Karpas-422 (cell line): ENCODE measurements at regions not wholly inside any gene's neighbourhood (a gene's known extent, or its start where the extent isn't known, plus 50 kb on each side); places are given as distances from the start of the nearest gene placed in this dataset.
"Not testable (repeated sequence)": the region's sequence is repeated elsewhere in the genome, so short reads cannot be mapped to it uniquely, and the experiment has no call there.

Source experiments
- DNase-seq: peaks from one replicate; pipeline ENCODE4 v3.0.0-alpha.2; 2015
- H2AFZ ChIP-seq: fragments of 200-600 bp; sonication (generic); 2 replicates; pipeline ENCODE4 v1.6.1; 2014; ENCODE audit warnings: antibody characterized with exemption, low read length, mixed read lengths
- H3K27ac ChIP-seq: fragments of 200-600 bp; sonication (generic); 2 replicates; pipeline ENCODE4 v1.5.1; 2014; ENCODE audit warnings: mild to moderate bottlenecking, low read length, moderate library complexity
- H3K27me3 ChIP-seq: fragments of 200-600 bp; sonication (generic); 2 replicates; pipeline ENCODE4 v1.6.1; 2014; ENCODE audit warnings: low read length, mixed read lengths
- H3K36me3 ChIP-seq: fragments of 200-600 bp; sonication (generic); 2 replicates; pipeline ENCODE4 v1.6.1; 2014; ENCODE audit warnings: low read length, mixed read lengths; ENCODE audit not compliant: insufficient read depth
- H3K4me1 ChIP-seq: fragments of 200-600 bp; sonication (generic); 2 replicates; pipeline ENCODE4 v1.6.1; 2014; ENCODE audit warnings: mild to moderate bottlenecking, low read length, mixed read lengths
- H3K4me2 ChIP-seq: fragments of 200-600 bp; sonication (generic); 2 replicates; pipeline ENCODE4 v1.6.1; 2014; ENCODE audit warnings: low read length, low read depth, mild to moderate bottlenecking; ENCODE audit not compliant: poor library complexity, severe bottlenecking
- H3K4me3 ChIP-seq: fragments of 200-600 bp; sonication (generic); 2 replicates; pipeline ENCODE4 v1.5.1; 2014; ENCODE audit warnings: mild to moderate bottlenecking, antibody characterized with exemption, low read length, mixed read lengths
- H3K79me2 ChIP-seq: fragments of 200-600 bp; sonication (generic); 2 replicates; pipeline ENCODE4 v1.6.1; 2014; ENCODE audit warnings: mild to moderate bottlenecking, low read length, mixed read lengths
- H3K9ac ChIP-seq: fragments of 200-600 bp; sonication (generic); 2 replicates; pipeline ENCODE4 v1.6.0; 2014; ENCODE audit warnings: low read length
- H3K9me2 ChIP-seq: fragments of 200-600 bp; sonication (generic), shearing (Covaris generic); replicated peaks from 2 replicates; pipeline ENCODE4 v1.6.0; 2014; ENCODE audit warnings: mild to moderate bottlenecking, low read length, moderate library complexity; ENCODE audit not compliant: insufficient read depth
- H3K9me3 ChIP-seq: fragments of 300-700, 200-600 bp; sonication (generic); 2 replicates; pipeline ENCODE4 v1.6.1; 2014; ENCODE audit warnings: low read length, mixed read lengths
- H4K20me1 ChIP-seq: fragments of 200-600 bp; sonication (generic); 2 replicates; pipeline ENCODE4 v1.6.1; 2014; ENCODE audit warnings: mild to moderate bottlenecking, antibody characterized with exemption, low read length, low read depth; ENCODE audit not compliant: insufficient read depth

DNA sequence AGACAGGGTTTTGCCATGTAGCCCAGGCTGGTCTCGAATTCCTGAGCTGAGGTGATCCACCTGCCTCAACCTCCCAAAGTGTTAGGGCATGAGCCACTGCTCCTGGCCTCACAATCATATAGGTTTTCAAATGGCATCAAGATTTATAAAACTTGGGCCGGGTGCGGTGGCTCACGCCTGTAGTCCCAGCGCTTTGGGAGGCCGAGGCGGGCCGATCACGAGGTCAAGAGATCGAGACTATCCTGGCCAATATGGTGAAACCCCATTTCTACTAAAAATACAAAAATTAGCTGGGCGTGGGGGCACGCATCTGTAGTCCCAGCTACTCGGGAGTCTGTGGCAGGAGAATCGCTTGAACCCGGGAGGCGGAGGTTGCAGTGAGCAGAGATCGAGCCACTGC, 123.8 kb downstream of the OR2B2 start:
- not testable (repeated sequence) for H3K4me2 ChIP-seq, H2AFZ ChIP-seq, H3K27me3 ChIP-seq, H3K9me3 ChIP-seq, H3K9me2 ChIP-seq, H3K79me2 ChIP-seq, H3K27ac ChIP-seq, H3K9ac ChIP-seq, H3K36me3 ChIP-seq, DNase-seq, H4K20me1 ChIP-seq, H3K4me3 ChIP-seq
- peaks cover 10% of the 10 kb centered on the region for H3K4me1 ChIP-seq

- Histone ChIP-seq H3K9me3 (no peaks in the 10 kb centered on the region), H3K4me2 (no peak overlapping the region), H3K9me2 (no peaks in the 10 kb centered on the region), H3K4me3 (no peak overlapping the region), H3K36me3 (no peaks in the 10 kb centered on the region), H3K79me2 (no peaks in the 10 kb centered on the region), H3K27ac (no peak overlapping the region), H4K20me1 (no peaks in the 10 kb centered on the region), H2AFZ (no peak overlapping the region), H3K4me1 (no peaks in the 10 kb centered on the region), H3K27me3 (no peaks in the 10 kb centered on the region), H3K9ac (no peak overlapping the region)
- DNase-seq: no peak
Observed at GRCh38 chr6:27786048-27786447, 126.1 kb downstream of the OR2B2 start.

- Histone ChIP-seq H3K9ac (no peak overlapping the region), H3K9me2 (no peaks in the 10 kb centered on the region), H4K20me1 (no peaks in the 10 kb centered on the region), H3K36me3 (no peaks in the 10 kb centered on the region), H3K4me1 (no peaks in the 10 kb centered on the region), H3K9me3 (no peaks in the 10 kb centered on the region), H3K27me3 (no peaks in the 10 kb centered on the region), H3K79me2 (no peaks in the 10 kb centered on the region), H2AFZ (no peak overlapping the region), H3K4me3 (no peak overlapping the region), H3K27ac (no peak overlapping the region), H3K4me2 (no peak overlapping the region)
- DNase-seq: no peak
Observed at GRCh38 chr6:27785294-27785693, 126.9 kb downstream of the OR2B2 start.

GRCh38 chr6:27782748-27783147, 129.4 kb downstream of the OR2B2 start:
- Histone ChIP-seq H4K20me1 (no peaks in the 10 kb centered on the region), H3K4me2 (no peak overlapping the region), H3K27me3 (no peaks in the 10 kb centered on the region), H3K9me2 (no peaks in the 10 kb centered on the region), H3K79me2 (no peaks in the 10 kb centered on the region), H3K36me3 (no peaks in the 10 kb centered on the region), H3K9ac (no peak overlapping the region), H3K4me3 (no peak overlapping the region), H3K9me3 (no peaks in the 10 kb centered on the region), H3K4me1 (no peaks in the 10 kb centered on the region), H2AFZ (no peak overlapping the region; the same call in 1 of the 2 replicates), H3K27ac (no peak overlapping the region)
- no peak for DNase-seq

GRCh38 chr6:27778625-27779417, 133.4 kb downstream of the OR2B2 start:
- H3K4me2 ChIP-seq: no peak overlapping the region
- no peaks in the 10 kb centered on the region for H4K20me1 ChIP-seq
- no peak overlapping the region for H3K4me3 ChIP-seq
- H3K4me1 ChIP-seq: no peaks in the 10 kb centered on the region
- no peak for DNase-seq
- no peak overlapping the region for H3K27ac ChIP-seq
- no peaks in the 10 kb centered on the region for H3K27me3 ChIP-seq
- H2AFZ ChIP-seq: no peak overlapping the region
- no peaks in the 10 kb centered on the region for H3K36me3 ChIP-seq
- H3K9me3 ChIP-seq: no peaks in the 10 kb centered on the region
- H3K79me2 ChIP-seq: no peaks in the 10 kb centered on the region
- no peaks in the 10 kb centered on the region for H3K9me2 ChIP-seq
- no peak overlapping the region for H3K9ac ChIP-seq

- H3K9ac ChIP-seq: no peak overlapping the region
- no peak overlapping the region for H2AFZ ChIP-seq
- no peaks in the 10 kb centered on the region for H3K79me2 ChIP-seq
- H3K36me3 ChIP-seq: no peaks in the 10 kb centered on the region
- H3K27me3 ChIP-seq: no peaks in the 10 kb centered on the region
- DNase-seq: no peak
- H3K4me1 ChIP-seq: peaks cover under 1% of the 10 kb centered on the region
- H4K20me1 ChIP-seq: no peaks in the 10 kb centered on the region
- H3K9me2 ChIP-seq: no peaks in the 10 kb centered on the region
- no peak overlapping the region for H3K4me2 ChIP-seq
- no peak overlapping the region for H3K4me3 ChIP-seq
- H3K9me3 ChIP-seq: no peaks in the 10 kb centered on the region
- H3K27ac ChIP-seq: no peak overlapping the region
Observed at GRCh38 chr6:27777614-27778355, 134.4 kb downstream of the OR2B2 start.

- H3K9ac ChIP-seq: no peak overlapping the region
Observed at GRCh38 chr6:27777126-27777525, 135.1 kb downstream of the OR2B2 start.

GRCh38 chr6:27776504-27776903, 135.7 kb downstream of the OR2B2 start:
- Histone ChIP-seq H3K9ac (no peak overlapping the region), H3K4me3 (no peak overlapping the region), H3K9me2 (no peaks in the 10 kb centered on the region), H3K27ac (no peak overlapping the region), H4K20me1 (no peaks in the 10 kb centered on the region), H3K36me3 (no peaks in the 10 kb centered on the region), H3K79me2 (no peaks in the 10 kb centered on the region), H2AFZ (no peak overlapping the region), H3K4me1 (peaks cover 3% of the 10 kb centered on the region), H3K27me3 (no peaks in the 10 kb centered on the region), H3K4me2 (no peak overlapping the region), H3K9me3 (no peaks in the 10 kb centered on the region)
- no peak for DNase-seq

More at GRCh38 chr6:27777126-27777525, 135.1 kb downstream of the OR2B2 start:
- Histone ChIP-seq H3K4me3 (no peak overlapping the region), H3K36me3 (no peaks in the 10 kb centered on the region), H3K79me2 (no peaks in the 10 kb centered on the region), H3K4me2 (no peak overlapping the region), H3K9me3 (no peaks in the 10 kb centered on the region), H4K20me1 (no peaks in the 10 kb centered on the region), H3K9me2 (no peaks in the 10 kb centered on the region), H3K27me3 (no peaks in the 10 kb centered on the region), H3K27ac (no peak overlapping the region), H3K4me1 (peaks cover 3% of the 10 kb centered on the region), H2AFZ (no peak overlapping the region)
- no peak for DNase-seq
